Cardiac muscle cell (in vitro differentiated cells and primary cell): ENCODE measurements at regions not wholly inside any gene's neighbourhood (a gene's known extent, or its start where the extent isn't known, plus 50 kb on each side); places are given as distances from the start of the nearest gene placed in this dataset.

ENCODE experiments used
- DNase-seq, 2 donors: peaks; one replicate each; pipeline versions ENCODE4 v3.0.0 to v3.0.0-alpha.2; 2010 to 2017; ENCODE audit warnings: low read depth in 1 of 2, low spot score in 1 of 2
- H3K27ac ChIP-seq: fragments of 200-600 bp; sonication (generic); 2 replicates; pipeline ENCODE4 v1.5.1; 2016
- H3K27me3 ChIP-seq: fragments of 200-600 bp; sonication (generic); 2 replicates; pipeline ENCODE4 v1.6.0; 2016; ENCODE audit warnings: control low read depth
- H3K36me3 ChIP-seq: fragments of 200-600 bp; sonication (generic); 2 replicates; pipeline ENCODE4 v1.5.1; 2016; ENCODE audit warnings: control low read depth
- H3K4me1 ChIP-seq: fragments of 200-600 bp; sonication (generic); 2 replicates; pipeline ENCODE4 v1.8.1; 2017; ENCODE audit warnings: low read depth, mild to moderate bottlenecking, mixed run types
- H3K4me3 ChIP-seq: fragments of 200-600 bp; sonication (generic); 2 replicates; pipeline ENCODE4 v1.5.1; 2016; ENCODE audit warnings: mild to moderate bottlenecking
- H3K9me3 ChIP-seq: fragments of 200-600 bp; sonication (generic); 2 replicates; pipeline ENCODE4 v1.5.1; 2017; ENCODE audit warnings: low read depth, mild to moderate bottlenecking, control low read depth
- TF ChIP-seq, protein P1 (sequence below): IDR thresholded peaks from 2 replicates; pipeline ENCODE4 v1.5.1; 2012; ENCODE audit warnings: low read depth, mild to moderate bottlenecking, low read length

DNA sequence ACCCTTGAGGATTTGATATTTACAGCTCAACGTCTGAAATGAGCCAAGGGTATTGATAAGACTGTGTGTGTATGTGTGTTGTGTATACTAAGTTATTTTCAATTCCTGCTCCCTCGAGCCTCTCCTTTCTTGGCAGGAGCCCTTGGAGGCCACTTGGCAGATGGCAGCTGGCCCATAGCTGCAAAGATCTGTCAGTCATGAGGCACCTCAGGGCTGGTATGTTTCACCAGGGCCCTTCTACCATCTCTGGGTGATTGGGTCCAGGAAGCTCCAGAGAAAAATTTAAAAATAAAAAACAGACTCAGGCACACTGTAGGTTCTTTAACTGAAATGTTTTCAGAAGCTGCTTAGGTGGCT is 355.7 kb downstream of the HAPSTR1 start:
- Histone ChIP-seq H3K9me3 (no peaks in the 10 kb centered on the region), H3K4me3 (no peak overlapping the region)

DNA sequence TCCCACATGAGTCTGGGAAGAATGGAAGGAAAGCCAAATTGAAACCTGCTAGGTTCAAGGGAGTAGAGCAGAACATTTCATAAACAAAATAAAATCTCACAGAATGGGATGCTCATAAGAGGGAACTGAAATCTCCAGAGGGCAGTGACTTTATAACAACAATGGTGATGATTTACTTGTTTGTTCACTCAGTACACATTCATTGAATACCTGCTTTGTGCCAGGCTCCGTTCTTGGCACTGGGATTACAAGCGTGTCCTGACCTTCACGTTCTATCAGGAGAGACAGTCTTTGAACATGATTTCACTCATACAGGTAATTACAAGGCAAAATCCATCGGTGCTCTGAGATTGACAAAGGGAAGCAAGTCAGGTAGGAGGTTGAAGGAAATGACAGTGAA is 356.3 kb downstream of the HAPSTR1 start:
- Histone ChIP-seq H3K27me3 (no peaks in the 10 kb centered on the region), H3K27ac (no peak overlapping the region), H3K4me1 (peaks cover 7% of the 10 kb centered on the region), H3K36me3 (no peaks in the 10 kb centered on the region), H3K4me3 (no peak overlapping the region), H3K9me3 (no peaks in the 10 kb centered on the region)
- TF ChIP-seq, protein P1, sequence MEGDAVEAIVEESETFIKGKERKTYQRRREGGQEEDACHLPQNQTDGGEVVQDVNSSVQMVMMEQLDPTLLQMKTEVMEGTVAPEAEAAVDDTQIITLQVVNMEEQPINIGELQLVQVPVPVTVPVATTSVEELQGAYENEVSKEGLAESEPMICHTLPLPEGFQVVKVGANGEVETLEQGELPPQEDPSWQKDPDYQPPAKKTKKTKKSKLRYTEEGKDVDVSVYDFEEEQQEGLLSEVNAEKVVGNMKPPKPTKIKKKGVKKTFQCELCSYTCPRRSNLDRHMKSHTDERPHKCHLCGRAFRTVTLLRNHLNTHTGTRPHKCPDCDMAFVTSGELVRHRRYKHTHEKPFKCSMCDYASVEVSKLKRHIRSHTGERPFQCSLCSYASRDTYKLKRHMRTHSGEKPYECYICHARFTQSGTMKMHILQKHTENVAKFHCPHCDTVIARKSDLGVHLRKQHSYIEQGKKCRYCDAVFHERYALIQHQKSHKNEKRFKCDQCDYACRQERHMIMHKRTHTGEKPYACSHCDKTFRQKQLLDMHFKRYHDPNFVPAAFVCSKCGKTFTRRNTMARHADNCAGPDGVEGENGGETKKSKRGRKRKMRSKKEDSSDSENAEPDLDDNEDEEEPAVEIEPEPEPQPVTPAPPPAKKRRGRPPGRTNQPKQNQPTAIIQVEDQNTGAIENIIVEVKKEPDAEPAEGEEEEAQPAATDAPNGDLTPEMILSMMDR, result no peak
- DNase-seq, result no peak

More for the DNA sequence above, 355.7 kb downstream of the HAPSTR1 start:
- Histone ChIP-seq H3K27ac (no peak overlapping the region), H3K36me3 (no peaks in the 10 kb centered on the region), H3K4me1 (peaks cover 7% of the 10 kb centered on the region), H3K27me3 (no peaks in the 10 kb centered on the region)
- TF ChIP-seq, protein P1, result no peak
- peak in 1 of 2 donors; percentile 12 for DNase-seq

DNA sequence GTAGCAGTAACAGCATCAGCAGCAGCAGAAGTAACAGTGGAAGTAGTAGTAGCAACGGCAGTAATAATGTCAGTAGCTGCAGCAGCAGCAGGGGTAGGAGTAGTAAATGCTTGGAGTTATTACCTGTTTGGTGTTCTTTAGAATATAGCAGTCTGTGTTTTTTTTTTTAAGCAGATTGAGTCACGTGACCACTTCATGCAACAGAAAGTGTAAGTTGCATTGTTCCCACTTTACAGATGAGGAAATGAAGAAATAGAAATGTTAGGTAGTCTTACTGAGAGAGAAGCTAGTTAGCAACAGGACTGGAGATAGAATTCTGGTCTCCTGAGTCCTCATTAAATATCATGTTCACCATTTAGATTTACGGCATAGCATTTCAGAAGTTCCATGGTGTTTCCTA is 358.2 kb downstream of the HAPSTR1 start:
- no peaks in the 10 kb centered on the region for H3K27me3 ChIP-seq
- H3K4me3 ChIP-seq, result no peak overlapping the region
- H3K4me1 ChIP-seq, result peaks cover 7% of the 10 kb centered on the region
- TF ChIP-seq, protein P1, result no peak
- no peaks in the 10 kb centered on the region for H3K36me3 ChIP-seq
- no peak overlapping the region for H3K27ac ChIP-seq
- DNase-seq, result no peak
- no peaks in the 10 kb centered on the region for H3K9me3 ChIP-seq

DNA sequence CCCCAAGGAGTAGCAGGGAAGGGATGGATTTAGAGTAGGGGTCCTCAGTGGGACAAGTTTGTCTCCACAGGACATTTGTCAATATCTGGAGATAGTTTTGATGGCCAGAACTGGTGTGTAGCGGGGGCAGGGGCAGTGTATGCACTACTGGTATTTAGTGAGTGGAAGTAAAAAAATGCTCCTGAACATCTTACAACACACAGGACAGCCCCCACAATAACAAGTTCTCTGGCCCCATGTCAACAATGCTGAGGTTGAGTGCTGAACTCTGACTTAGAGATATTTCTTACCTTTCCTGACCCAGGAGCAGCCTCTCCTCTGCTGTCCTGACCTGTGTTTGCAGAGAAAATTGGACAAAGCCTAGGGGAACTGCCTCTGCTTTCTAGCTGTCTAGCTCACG is 365.8 kb downstream of the HAPSTR1 start:
- no peak overlapping the region for H3K27ac ChIP-seq
- no peak for DNase-seq
- no peaks in the 10 kb centered on the region for H3K9me3 ChIP-seq
- no peaks in the 10 kb centered on the region for H3K27me3 ChIP-seq
- H3K4me1 ChIP-seq, result no peaks in the 10 kb centered on the region
- no peak overlapping the region for H3K4me3 ChIP-seq
- TF ChIP-seq, protein P1, result no peak
- no peaks in the 10 kb centered on the region for H3K36me3 ChIP-seq

DNA sequence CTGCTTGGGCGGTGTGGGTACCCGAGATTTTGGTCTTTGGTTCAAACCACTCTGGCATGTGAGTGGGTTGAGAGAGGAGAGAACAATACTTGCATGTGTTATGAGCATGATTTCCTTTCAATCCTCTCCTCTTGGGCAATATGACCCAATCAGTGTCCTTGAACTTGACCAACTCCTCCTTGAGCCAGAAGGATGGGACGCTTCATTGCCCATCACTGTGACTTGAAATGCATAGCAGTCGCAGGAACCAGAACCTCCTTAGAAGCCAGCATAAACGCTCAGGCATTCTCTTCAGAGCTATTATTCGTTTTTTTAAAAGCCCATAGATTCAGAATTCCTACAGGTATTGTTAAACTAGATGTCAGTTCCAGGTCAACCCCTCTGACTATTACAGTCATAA is 367.4 kb downstream of the HAPSTR1 start:
- TF ChIP-seq, protein P1, result no peak
- Histone ChIP-seq H3K27ac (no peak overlapping the region), H3K9me3 (no peaks in the 10 kb centered on the region), H3K4me1 (no peaks in the 10 kb centered on the region), H3K36me3 (no peaks in the 10 kb centered on the region), H3K27me3 (no peaks in the 10 kb centered on the region), H3K4me3 (no peak overlapping the region)
- DNase-seq, result no peak

DNA sequence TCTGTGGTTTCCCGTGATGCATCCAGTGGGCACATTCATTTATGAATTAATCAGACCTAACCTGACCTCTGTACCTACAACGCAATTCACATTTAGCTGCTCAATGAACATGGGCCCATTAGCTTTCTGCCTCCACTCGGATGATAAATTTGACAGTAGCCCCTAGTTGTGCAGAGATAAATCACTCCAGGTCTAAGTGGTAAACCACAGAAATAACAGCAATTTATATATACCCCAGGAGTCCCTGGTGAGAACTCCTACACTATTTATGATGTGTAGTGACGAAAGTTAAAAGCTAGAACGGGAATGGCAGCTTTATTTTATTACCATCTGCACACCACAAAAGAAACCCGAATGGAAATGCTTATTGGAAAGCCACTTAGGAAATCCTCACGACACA is 371.5 kb downstream of the HAPSTR1 start:
- H3K36me3 ChIP-seq, result no peaks in the 10 kb centered on the region
- H3K9me3 ChIP-seq, result no peaks in the 10 kb centered on the region
- H3K27ac ChIP-seq, result no peak overlapping the region

More for the DNA sequence above, 371.5 kb downstream of the HAPSTR1 start:
- H3K4me1 ChIP-seq, result no peaks in the 10 kb centered on the region
- H3K27me3 ChIP-seq, result no peaks in the 10 kb centered on the region
- TF ChIP-seq, protein P1, result no peak
- DNase-seq, result no peak
- H3K4me3 ChIP-seq, result no peak overlapping the region
